ENCODE measurements at regions not wholly inside any gene's neighbourhood (a gene's known extent, or its start where the extent isn't known, plus 50 kb on each side); places are given as distances from the start of the nearest gene placed in this dataset.

- Histone ChIP-seq H3K4me1 (ENCODE audit: control insufficient read depth, insufficient read depth, low read length) (no peaks in the 10 kb centered on the region), H3K36me3 (ENCODE audit: control insufficient read depth, insufficient read depth, low read length) (no peaks in the 10 kb centered on the region), H3K27me3 (ENCODE audit: control insufficient read depth, insufficient read depth, low read length) (peaks cover 22% of the 10 kb centered on the region), H3K27ac (ENCODE audit: low read length) (no peak overlapping the region), H3K4me3 (ENCODE audit: low read depth in 2 of 2, low read length in 2 of 2) (no peak overlapping the region), H3K9me3 (ENCODE audit: control insufficient read depth, insufficient read depth, low read depth, low read length) (no peaks in the 10 kb centered on the region)
- ATAC-seq: no peak
- TF ChIP-seq POLR2AphosphoS5 (IDR thresholded peaks at IDR 0.05; ENCODE audit: low read depth, low read length) (no peak), SIN3A (IDR thresholded peaks at IDR 0.05; ENCODE audit: borderline replicate concordance, insufficient read depth, low read depth, low read length) (no peak), TCF7L2 (IDR thresholded peaks at IDR 0.05; ENCODE audit: low read depth, low read length) (no peak), CTCF (IDR thresholded peaks at IDR 0.05) (no peak), REST (IDR thresholded peaks at IDR 0.05; ENCODE audit: insufficient read depth in 1 of 2, low read depth in 2 of 2, low read length in 1 of 2) (no peak)
- in situ Hi-C loops (cut with HindIII; ENCODE audit: low pct_unique_long_range_greater_than_20kb, low sequenced_read_pairs): no loop called here
- DNase-seq (ENCODE audit: low read depth, low spot score): no peak
- BruUV-seq (replicated peaks): no TSS peak
- CTCF ChIA-PET: interaction anchor here (0.5 to 0.6 kb wide), 2 partner anchors 15 to 756 kb away, joined by 3 to 5 read pairs; no protein-coding TSS in a partner anchor
- POLR2A ChIA-PET: no interaction called here
- intact Hi-C loops (cut with micrococcal nuclease; ENCODE audit: unreplicated experiment): no loop called here
Measured at GRCh38 chr2:205929246-205929942, 156.6 kb downstream of the INO80D start.

- TF ChIP-seq TCF7L2 (IDR thresholded peaks at IDR 0.05; ENCODE audit: low read depth, low read length): no peak
- 0 out of 4 replicates have a peak, but pooled peaks of 1 of the 2 experiments have one; percentile 22 for TF ChIP-seq REST (IDR thresholded peaks at IDR 0.05; ENCODE audit: insufficient read depth in 1 of 2, low read depth in 2 of 2, low read length in 1 of 2)
- TF ChIP-seq CTCF (IDR thresholded peaks at IDR 0.05): peak; percentile 95
- Histone ChIP-seq H3K4me3 (ENCODE audit: low read depth in 2 of 2, low read length in 2 of 2) (peak overlapping the region in 1 of 2 experiments; percentile 19; a peak in 1 of 4 replicates), H3K27me3 (ENCODE audit: control insufficient read depth, insufficient read depth, low read length) (peaks cover 19% of the 10 kb centered on the region), H3K27ac (ENCODE audit: low read length) (no peak overlapping the region), H3K36me3 (ENCODE audit: control insufficient read depth, insufficient read depth, low read length) (no peaks in the 10 kb centered on the region), H3K9me3 (ENCODE audit: control insufficient read depth, insufficient read depth, low read depth, low read length) (no peaks in the 10 kb centered on the region), H3K4me1 (ENCODE audit: control insufficient read depth, insufficient read depth, low read length) (no peaks in the 10 kb centered on the region)
- no TSS peak for BruUV-seq (replicated peaks)
- DNase-seq (ENCODE audit: low read depth, low spot score): no peak
- ATAC-seq: peak; percentile 95
- intact Hi-C loops (cut with micrococcal nuclease; ENCODE audit: unreplicated experiment): loop anchor here (2.0 kb wide), 1 partner anchor 159 kb away; no protein-coding TSS in a partner anchor
- ChIA-PET POLR2A (no interaction called here), CTCF (interaction anchor here (0.5 to 0.8 kb wide), 7 partner anchors 16 to 1944 kb away, joined by 3 to 5 read pairs (median 3); no protein-coding TSS in a partner anchor)
- in situ Hi-C loops (cut with HindIII; ENCODE audit: low pct_unique_long_range_greater_than_20kb, low sequenced_read_pairs): no loop called here
Measured at GRCh38 chr2:205925373-205926337, 160.3 kb downstream of the INO80D start.

Data from Panc1 (cell line).